Subcutaneous abdominal adipose tissue (tissue), 5 donors: ENCODE measurements at regions not wholly inside any gene's neighbourhood (a gene's known extent, or its start where the extent isn't known, plus 50 kb on each side); places are given as distances from the start of the nearest gene placed in this dataset.

ENCODE experiments used
- H3K27ac ChIP-seq: one replicate; pipeline ENCODE4 v1.7.0; 2013; ENCODE audit warnings: low read depth, mild to moderate bottlenecking, inconsistent platforms, low read length, moderate library complexity
- H3K27me3 ChIP-seq, 5 donors: one replicate each; pipeline ENCODE4 v1.7.0; 2013; ENCODE audit warnings: low read length in 5 of 5, inconsistent platforms in 1 of 5; ENCODE audit not compliant: control insufficient read depth in 5 of 5, insufficient read depth in 4 of 5
- H3K36me3 ChIP-seq, 5 donors: one replicate each; pipeline ENCODE4 v1.7.0; 2013; ENCODE audit warnings: low read length in 5 of 5; ENCODE audit not compliant: control insufficient read depth in 5 of 5, insufficient read depth in 5 of 5
- H3K4me1 ChIP-seq, 5 donors: one replicate each; pipeline ENCODE4 v1.7.0; 2013; ENCODE audit warnings: low read length in 5 of 5, mild to moderate bottlenecking in 3 of 5, moderate library complexity in 1 of 5; ENCODE audit not compliant: control insufficient read depth in 5 of 5, insufficient read depth in 5 of 5
- H3K4me3 ChIP-seq, 5 donors: one replicate each; pipeline ENCODE4 v1.7.0; 2013; ENCODE audit warnings: low read length in 5 of 5, low read depth in 1 of 5
- H3K9ac ChIP-seq, 5 donors: one replicate each; pipeline ENCODE4 v1.7.0; 2013; ENCODE audit warnings: low read length in 5 of 5, mild to moderate bottlenecking in 4 of 5, moderate library complexity in 3 of 5
- H3K9me3 ChIP-seq, 5 donors: one replicate each; pipeline ENCODE4 v1.7.0; 2013; ENCODE audit warnings: low read length in 5 of 5; ENCODE audit not compliant: control insufficient read depth in 5 of 5
- donor health status: healthy.
- donor health status: healthy.
- donor health status: healthy.
- donor health status: healthy.
- donor health status: healthy.

DNA sequence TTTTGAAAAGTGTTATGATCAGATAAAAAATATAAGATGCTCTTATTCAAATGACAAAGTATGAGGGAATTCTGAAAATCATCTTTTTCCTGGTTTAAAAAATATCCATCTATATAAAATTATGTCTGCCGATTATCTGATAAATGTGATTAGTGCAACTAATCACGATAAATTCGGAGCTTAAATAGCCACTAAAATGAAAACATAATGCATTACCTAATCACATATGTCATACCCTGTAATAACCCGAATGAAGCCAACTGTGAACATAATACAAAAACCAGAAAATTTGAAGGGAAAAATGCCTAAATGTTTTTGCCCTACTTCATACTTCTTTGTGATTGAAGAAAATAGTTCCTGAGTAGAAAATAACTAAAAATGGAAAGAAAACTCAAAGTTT is 808.4 kb upstream of the LUZP2 start:
- Histone ChIP-seq H3K4me1 (peaks cover 0 to 2% (median 0%) of the 10 kb centered on the region in 5 donors), H3K27me3 (no peaks in the 10 kb centered on the region), H3K9me3 (no peaks in the 10 kb centered on the region), H3K27ac (peak overlapping the region; percentile 11), H3K36me3 (no peaks in the 10 kb centered on the region), H3K9ac (no peak overlapping the region), H3K4me3 (no peak overlapping the region)

DNA sequence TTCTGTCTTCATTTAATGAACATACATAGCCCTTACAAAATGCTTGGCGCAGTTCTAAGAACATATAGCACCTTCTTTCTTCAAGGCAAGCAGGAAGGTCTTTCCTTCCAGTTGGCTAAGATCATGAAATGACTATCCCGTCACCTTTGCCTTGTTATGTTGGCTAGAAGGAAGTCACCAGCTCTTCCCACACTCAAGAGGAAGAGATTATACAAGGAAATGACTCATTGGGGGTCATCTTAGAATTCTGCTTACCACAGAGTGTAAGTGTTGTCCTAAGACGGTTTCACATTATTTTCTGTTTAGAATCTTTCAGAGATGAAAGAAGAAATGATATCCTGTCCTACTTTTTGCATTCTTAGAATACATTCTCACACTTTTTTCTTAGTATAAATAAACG is 808.0 kb upstream of the LUZP2 start:
- H3K9me3 ChIP-seq: no peaks in the 10 kb centered on the region
- H3K27ac ChIP-seq: peak overlapping the region; percentile 11
- no peak overlapping the region for H3K9ac ChIP-seq
- H3K4me1 ChIP-seq: peaks cover 0 to 2% (median 0%) of the 10 kb centered on the region in 5 donors
- no peak overlapping the region for H3K4me3 ChIP-seq
- no peaks in the 10 kb centered on the region for H3K27me3 ChIP-seq
- H3K36me3 ChIP-seq: no peaks in the 10 kb centered on the region

DNA sequence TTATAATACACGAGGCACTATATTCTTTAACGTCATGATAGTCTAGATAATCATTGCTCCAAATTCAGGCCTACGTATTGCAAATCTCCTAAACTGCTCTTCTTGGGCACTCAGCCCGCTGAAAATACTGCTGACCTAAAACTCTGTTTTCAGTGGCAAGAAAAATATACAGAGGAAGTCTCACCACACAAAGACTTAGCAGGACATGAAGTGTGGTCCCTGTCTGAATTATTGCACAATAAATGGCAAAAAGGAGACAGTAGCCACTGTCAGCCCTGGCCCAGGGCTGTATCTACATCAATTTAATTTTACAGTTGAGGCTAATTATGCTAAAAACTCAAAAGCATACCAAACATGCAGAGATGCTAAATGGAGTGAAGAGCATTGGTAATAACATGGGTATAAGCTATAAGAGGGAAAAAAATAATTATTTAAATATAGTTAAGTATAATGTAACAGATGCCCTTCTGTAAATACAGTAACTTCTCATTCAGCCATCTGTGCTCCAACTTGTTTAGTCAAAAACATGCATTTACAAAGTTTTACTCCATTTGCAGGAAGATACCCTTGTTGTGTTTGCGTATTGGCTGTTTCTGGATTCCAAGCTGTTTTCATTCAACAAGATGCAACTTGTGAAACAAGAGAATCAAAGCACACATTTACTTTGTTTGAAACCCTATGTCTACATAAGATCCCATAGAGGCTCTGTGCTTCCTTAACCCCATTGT is 800.0 kb upstream of the LUZP2 start:
- Histone ChIP-seq H3K36me3 (no peaks in the 10 kb centered on the region), H3K9ac (no peak overlapping the region), H3K27ac (no peak overlapping the region), H3K4me3 (no peak overlapping the region), H3K9me3 (no peaks in the 10 kb centered on the region), H3K4me1 (no peaks in the 10 kb centered on the region), H3K27me3 (no peaks in the 10 kb centered on the region)

DNA sequence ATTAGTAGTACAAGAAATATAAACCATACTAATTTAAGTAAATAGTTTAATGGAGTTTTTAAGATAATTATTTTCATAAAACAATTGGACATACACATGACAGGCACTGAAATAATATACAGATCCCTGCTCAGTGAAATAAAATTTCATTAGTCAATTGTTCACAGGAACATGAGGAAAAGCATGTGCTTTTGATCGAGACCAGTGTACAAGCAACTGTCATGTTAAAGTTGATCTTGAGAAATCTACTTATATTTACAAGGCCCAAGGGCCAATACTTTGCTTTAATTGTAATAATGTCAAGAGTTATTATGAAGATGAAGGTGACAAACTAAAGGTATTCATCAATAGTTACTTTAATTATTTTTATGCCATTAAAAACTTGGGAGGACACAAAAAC is 792.7 kb upstream of the LUZP2 start:
- no peaks in the 10 kb centered on the region for H3K4me1 ChIP-seq
- H3K27me3 ChIP-seq: no peaks in the 10 kb centered on the region
- no peaks in the 10 kb centered on the region for H3K36me3 ChIP-seq
- H3K9ac ChIP-seq: no peak overlapping the region
- H3K27ac ChIP-seq: no peak overlapping the region
- no peak overlapping the region for H3K4me3 ChIP-seq
- H3K9me3 ChIP-seq: peaks cover 0 to 6% (median 0%) of the 10 kb centered on the region in 5 donors

DNA sequence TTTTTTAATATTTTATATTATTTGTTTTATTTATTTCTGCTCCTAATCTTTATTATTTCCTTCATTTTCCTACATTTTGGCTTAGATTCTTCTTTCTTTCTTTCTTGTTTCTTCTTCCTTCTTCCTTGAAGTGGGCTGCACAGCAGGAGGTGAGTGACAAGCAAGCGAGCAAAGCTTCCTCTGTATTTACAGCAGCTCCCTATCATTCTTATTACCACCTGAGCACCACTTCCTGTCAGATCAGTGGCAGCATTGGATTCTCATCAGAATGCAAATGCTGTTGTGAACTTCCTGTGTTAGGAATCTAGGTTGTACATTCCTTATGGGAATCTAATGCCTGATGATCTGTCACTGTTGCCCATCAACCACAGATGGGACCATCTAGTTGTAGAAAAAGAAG is 784.9 kb upstream of the LUZP2 start:
- no peaks in the 10 kb centered on the region for H3K4me1 ChIP-seq
- peaks cover 0 to 6% (median 4%) of the 10 kb centered on the region in 5 donors for H3K9me3 ChIP-seq
- no peak overlapping the region for H3K4me3 ChIP-seq
- no peaks in the 10 kb centered on the region for H3K27me3 ChIP-seq
- no peak overlapping the region for H3K27ac ChIP-seq
- no peaks in the 10 kb centered on the region for H3K36me3 ChIP-seq
- no peak overlapping the region for H3K9ac ChIP-seq

DNA sequence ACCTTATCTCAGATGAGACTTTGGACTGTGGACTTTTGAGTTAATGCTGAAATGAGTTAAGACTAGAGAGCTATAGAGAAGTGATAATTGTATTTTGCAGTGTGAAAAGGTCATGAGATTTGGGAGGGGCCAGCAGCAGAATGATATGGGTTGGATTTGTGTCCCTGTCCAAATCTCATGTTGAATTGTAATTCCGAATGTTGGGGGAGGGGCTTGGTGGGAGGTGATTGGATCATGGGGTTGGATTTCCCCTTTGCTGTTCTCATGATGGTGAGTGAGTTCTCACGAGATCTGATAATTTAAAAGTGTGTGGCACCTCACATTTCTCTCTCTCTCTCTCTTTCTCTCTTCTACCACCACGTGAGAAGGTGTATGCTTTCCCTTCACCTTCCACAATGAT is 777.8 kb upstream of the LUZP2 start:
- Histone ChIP-seq H3K4me1 (no peaks in the 10 kb centered on the region), H3K36me3 (no peaks in the 10 kb centered on the region), H3K27me3 (no peaks in the 10 kb centered on the region), H3K9me3 (peaks cover 0 to 6% (median 0%) of the 10 kb centered on the region in 5 donors), H3K4me3 (no peak overlapping the region), H3K27ac (no peak overlapping the region), H3K9ac (no peak overlapping the region)

DNA sequence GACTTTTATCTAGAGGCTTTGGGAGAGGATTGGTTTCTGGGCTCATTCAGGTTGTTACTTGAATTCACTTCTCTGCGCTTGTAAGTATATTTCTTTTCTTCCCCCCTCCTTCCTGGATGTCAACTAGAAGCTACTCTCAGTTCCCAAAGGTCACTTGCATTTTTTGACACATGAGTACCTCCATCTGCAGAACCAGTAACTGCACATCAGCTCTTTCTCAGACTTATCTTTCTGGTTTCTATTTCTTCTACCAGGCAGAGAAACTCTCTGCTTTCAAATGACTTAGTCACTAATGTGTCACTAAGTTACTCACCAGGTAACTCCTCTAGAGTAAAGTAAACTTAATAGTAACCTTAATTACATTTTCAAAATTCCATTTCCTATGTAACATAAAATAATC is 773.0 kb upstream of the LUZP2 start:
- H3K9ac ChIP-seq: no peak overlapping the region
- no peak overlapping the region for H3K4me3 ChIP-seq
- no peak overlapping the region for H3K27ac ChIP-seq
- no peaks in the 10 kb centered on the region for H3K4me1 ChIP-seq
- H3K27me3 ChIP-seq: no peaks in the 10 kb centered on the region
- no peaks in the 10 kb centered on the region for H3K36me3 ChIP-seq
- no peaks in the 10 kb centered on the region for H3K9me3 ChIP-seq

DNA sequence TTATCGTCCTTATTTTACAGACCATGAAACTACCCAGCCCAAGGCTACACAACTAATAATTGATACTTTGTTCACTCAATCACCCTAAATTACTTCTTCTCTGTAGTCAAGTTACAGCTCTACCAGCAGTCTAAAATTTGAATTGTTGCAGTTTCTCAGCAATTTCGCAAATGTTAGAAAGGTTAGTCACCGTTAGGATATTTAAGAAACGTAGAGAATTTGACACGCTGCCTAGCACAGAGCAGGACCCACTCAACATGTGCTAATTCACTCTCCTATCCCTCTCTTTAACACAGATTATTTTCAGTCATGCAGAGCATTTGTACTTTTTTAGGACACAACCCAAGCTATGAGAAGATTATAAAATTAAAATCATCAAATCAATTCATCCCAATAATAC is 771.1 kb upstream of the LUZP2 start:
- no peak overlapping the region for H3K27ac ChIP-seq
- no peaks in the 10 kb centered on the region for H3K27me3 ChIP-seq
- no peaks in the 10 kb centered on the region for H3K4me1 ChIP-seq
- no peak overlapping the region for H3K4me3 ChIP-seq
- no peak overlapping the region for H3K9ac ChIP-seq
- no peaks in the 10 kb centered on the region for H3K9me3 ChIP-seq
- no peaks in the 10 kb centered on the region for H3K36me3 ChIP-seq

DNA sequence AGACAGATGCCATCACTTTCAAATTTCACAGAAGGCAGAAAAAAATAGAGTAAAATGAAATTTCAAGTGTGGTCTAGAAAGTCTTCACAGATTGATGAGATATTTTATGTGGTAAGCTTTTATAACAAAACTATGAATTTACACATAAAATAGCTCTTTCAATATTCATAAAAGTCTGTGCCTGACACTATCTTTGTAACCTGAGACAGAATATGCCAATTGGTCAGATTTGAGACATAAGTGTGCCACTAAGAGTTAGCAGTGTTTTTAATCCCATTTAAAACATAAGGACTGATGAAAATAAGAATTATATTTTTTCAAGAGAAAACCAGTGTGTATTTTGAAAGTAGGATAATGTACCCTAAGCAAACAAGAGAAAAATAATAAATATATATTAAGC is 769.5 kb upstream of the LUZP2 start:
- Histone ChIP-seq H3K9ac (no peak overlapping the region), H3K4me1 (no peaks in the 10 kb centered on the region), H3K27ac (no peak overlapping the region), H3K36me3 (no peaks in the 10 kb centered on the region), H3K27me3 (no peaks in the 10 kb centered on the region), H3K9me3 (no peaks in the 10 kb centered on the region), H3K4me3 (no peak overlapping the region)

DNA sequence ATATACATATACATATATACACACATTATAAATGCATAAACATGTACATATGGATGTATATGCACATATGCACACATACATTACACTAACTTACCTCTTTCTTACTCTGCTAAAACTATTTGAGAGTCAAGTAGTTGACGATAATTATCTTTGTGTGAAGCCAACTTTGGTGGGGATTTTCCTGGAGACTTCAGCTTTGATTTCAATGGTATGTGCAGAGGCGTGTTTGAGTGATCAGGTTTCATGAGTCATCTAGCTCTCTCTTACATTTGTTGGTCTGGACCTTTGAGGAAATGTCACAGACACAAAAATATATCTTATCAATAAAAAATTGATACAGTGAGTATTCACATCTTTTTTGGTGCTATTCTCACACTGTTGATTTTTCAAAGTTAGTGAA is 769.1 kb upstream of the LUZP2 start:
- H3K27ac ChIP-seq: no peak overlapping the region
- no peaks in the 10 kb centered on the region for H3K9me3 ChIP-seq
- no peaks in the 10 kb centered on the region for H3K36me3 ChIP-seq
- no peak overlapping the region for H3K4me3 ChIP-seq
- no peaks in the 10 kb centered on the region for H3K4me1 ChIP-seq
- H3K9ac ChIP-seq: no peak overlapping the region
- H3K27me3 ChIP-seq: no peaks in the 10 kb centered on the region
